Activated naive CD4-positive, alpha-beta T cell treated with anti-CD3 and anti-CD28 coated beads for 36 hours (primary cell): ENCODE measurements at regions not wholly inside any gene's neighbourhood (a gene's known extent, or its start where the extent isn't known, plus 50 kb on each side); places are given as distances from the start of the nearest gene placed in this dataset.

Experiments used
- CTCF ChIA-PET: fragments of 350-600 bp; sonication (Branson Sonifier 250); formaldehyde crosslinking; loops from one replicate; lab custom pipeline; 2021; ENCODE audit warnings: antibody characterized with exemption; lab: Charles Lee
- DNase-seq: peaks from one replicate; pipeline ENCODE4 v3.0.0-alpha.2; 2020
- H3K27ac Mint-ChIP-seq: one replicate; pipeline ENCODE4 v1.8.0; 2021; ENCODE audit warnings: mild to moderate bottlenecking, mixed read lengths
- H3K27me3 Mint-ChIP-seq: one replicate; pipeline ENCODE4 v1.8.0; 2021; ENCODE audit warnings: low read depth, mixed read lengths
- H3K36me3 Mint-ChIP-seq: one replicate; pipeline ENCODE4 v1.8.0; 2021; ENCODE audit warnings: low read depth, mixed read lengths
- H3K4me1 Mint-ChIP-seq: one replicate; pipeline ENCODE4 v1.8.0; 2021; ENCODE audit warnings: low read depth, mixed read lengths
- H3K4me3 Mint-ChIP-seq: one replicate; pipeline ENCODE4 v1.8.0; 2021; ENCODE audit warnings: mild to moderate bottlenecking, moderate library complexity, mixed read lengths
- H3K9me3 Mint-ChIP-seq: one replicate; pipeline ENCODE4 v1.8.0; 2021; ENCODE audit warnings: mixed read lengths
- intact Hi-C: fragments of 100-400 bp; cut with micrococcal nuclease; formaldehyde crosslinking; loops from one replicate; pipeline ENCODE4 v1.15.1; 2023

- CTCF ChIA-PET = no interaction called here
- Mint-ChIP-seq H3K9me3 (no peaks in the 10 kb centered on the region), H3K27ac (no peak overlapping the region), H3K36me3 (no peaks in the 10 kb centered on the region), H3K4me3 (no peak overlapping the region), H3K4me1 (no peaks in the 10 kb centered on the region), H3K27me3 (no peaks in the 10 kb centered on the region)
- intact Hi-C loops = no loop called here
- no peak for DNase-seq
Observed at GRCh38 chr9:13900449-13900848, 413.5 kb downstream of the NFIB start.

GRCh38 chr9:13899924-13900323 lies 414.0 kb downstream of the NFIB start:
- no peak overlapping the region for H3K4me3 Mint-ChIP-seq
- no peak overlapping the region for H3K27ac Mint-ChIP-seq
- CTCF ChIA-PET = no interaction called here
- no peaks in the 10 kb centered on the region for H3K4me1 Mint-ChIP-seq
- intact Hi-C loops = no loop called here
- DNase-seq = no peak
- no peaks in the 10 kb centered on the region for H3K27me3 Mint-ChIP-seq
- no peaks in the 10 kb centered on the region for H3K36me3 Mint-ChIP-seq
- H3K9me3 Mint-ChIP-seq = no peaks in the 10 kb centered on the region

- no peak for DNase-seq
- H3K27me3 Mint-ChIP-seq = no peaks in the 10 kb centered on the region
- CTCF ChIA-PET = no interaction called here
- no peaks in the 10 kb centered on the region for H3K4me1 Mint-ChIP-seq
- no peak overlapping the region for H3K27ac Mint-ChIP-seq
- H3K9me3 Mint-ChIP-seq = no peaks in the 10 kb centered on the region
- intact Hi-C loops = no loop called here
- H3K36me3 Mint-ChIP-seq = no peaks in the 10 kb centered on the region
- no peak overlapping the region for H3K4me3 Mint-ChIP-seq
Observed at GRCh38 chr9:13898957-13899356, 415.0 kb downstream of the NFIB start.

GRCh38 chr9:13896922-13897835 lies 416.8 kb downstream of the NFIB start:
- H3K36me3 Mint-ChIP-seq = no peaks in the 10 kb centered on the region
- H3K4me3 Mint-ChIP-seq = no peak overlapping the region
- intact Hi-C loops = no loop called here
- H3K27ac Mint-ChIP-seq = no peak overlapping the region
- H3K27me3 Mint-ChIP-seq = no peaks in the 10 kb centered on the region
- DNase-seq = no peak
- H3K4me1 Mint-ChIP-seq = no peaks in the 10 kb centered on the region
- peaks cover 3% of the 10 kb centered on the region for H3K9me3 Mint-ChIP-seq
- CTCF ChIA-PET = no interaction called here

GRCh38 chr9:13896047-13896446 lies 417.9 kb downstream of the NFIB start:
- Mint-ChIP-seq H3K4me1 (no peaks in the 10 kb centered on the region), H3K9me3 (peaks cover 6% of the 10 kb centered on the region), H3K27ac (no peak overlapping the region), H3K27me3 (no peaks in the 10 kb centered on the region), H3K4me3 (no peak overlapping the region), H3K36me3 (no peaks in the 10 kb centered on the region)
- CTCF ChIA-PET = no interaction called here
- intact Hi-C loops = no loop called here
- DNase-seq = no peak

- H3K9me3 Mint-ChIP-seq = peaks cover 23% of the 10 kb centered on the region
- DNase-seq = no peak
- CTCF ChIA-PET = no interaction called here
- intact Hi-C loops = no loop called here
- H3K4me1 Mint-ChIP-seq = no peaks in the 10 kb centered on the region
- no peaks in the 10 kb centered on the region for H3K27me3 Mint-ChIP-seq
- no peak overlapping the region for H3K4me3 Mint-ChIP-seq
- H3K36me3 Mint-ChIP-seq = no peaks in the 10 kb centered on the region
- H3K27ac Mint-ChIP-seq = no peak overlapping the region
Observed at GRCh38 chr9:13885258-13885657, 428.7 kb downstream of the NFIB start.

GRCh38 chr9:13879981-13880380 lies 434.0 kb downstream of the NFIB start:
- H3K4me3 Mint-ChIP-seq = no peak overlapping the region
- H3K27me3 Mint-ChIP-seq = no peaks in the 10 kb centered on the region
- peaks cover 18% of the 10 kb centered on the region for H3K9me3 Mint-ChIP-seq
- H3K36me3 Mint-ChIP-seq = no peaks in the 10 kb centered on the region
- intact Hi-C loops = no loop called here
- DNase-seq = no peak
- H3K27ac Mint-ChIP-seq = no peak overlapping the region
- CTCF ChIA-PET = no interaction called here
- no peaks in the 10 kb centered on the region for H3K4me1 Mint-ChIP-seq

GRCh38 chr9:13879011-13879410 lies 434.9 kb downstream of the NFIB start:
- Mint-ChIP-seq H3K36me3 (no peaks in the 10 kb centered on the region), H3K27ac (no peak overlapping the region), H3K9me3 (peaks cover 13% of the 10 kb centered on the region), H3K4me3 (no peak overlapping the region), H3K4me1 (no peaks in the 10 kb centered on the region), H3K27me3 (no peaks in the 10 kb centered on the region)
- intact Hi-C loops = no loop called here
- no peak for DNase-seq
- CTCF ChIA-PET = interaction anchor here (0.7 kb wide), 1 partner anchor 890 kb away, joined by 3 read pairs; no protein-coding TSS in a partner anchor

GRCh38 chr9:13878241-13878711 lies 435.7 kb downstream of the NFIB start:
- Mint-ChIP-seq H3K9me3 (peaks cover 13% of the 10 kb centered on the region), H3K27me3 (no peaks in the 10 kb centered on the region), H3K4me1 (no peaks in the 10 kb centered on the region), H3K36me3 (no peaks in the 10 kb centered on the region), H3K27ac (no peak overlapping the region), H3K4me3 (no peak overlapping the region)
- intact Hi-C loops = no loop called here
- CTCF ChIA-PET = no interaction called here
- DNase-seq = no peak

GRCh38 chr9:13876741-13877140 lies 437.2 kb downstream of the NFIB start:
- no peaks in the 10 kb centered on the region for H3K27me3 Mint-ChIP-seq
- CTCF ChIA-PET = no interaction called here
- no peak overlapping the region for H3K4me3 Mint-ChIP-seq
- H3K9me3 Mint-ChIP-seq = peaks cover 12% of the 10 kb centered on the region
- no peaks in the 10 kb centered on the region for H3K4me1 Mint-ChIP-seq
- H3K36me3 Mint-ChIP-seq = no peaks in the 10 kb centered on the region
- no peak for DNase-seq
- intact Hi-C loops = no loop called here
- no peak overlapping the region for H3K27ac Mint-ChIP-seq

GRCh38 chr9:13873203-13873602 lies 440.7 kb downstream of the NFIB start:
- CTCF ChIA-PET = no interaction called here
- H3K9me3 Mint-ChIP-seq = peaks cover 16% of the 10 kb centered on the region
- no peak for DNase-seq
- no peaks in the 10 kb centered on the region for H3K4me1 Mint-ChIP-seq
- intact Hi-C loops = no loop called here
- H3K27me3 Mint-ChIP-seq = no peaks in the 10 kb centered on the region
- no peaks in the 10 kb centered on the region for H3K36me3 Mint-ChIP-seq
- H3K4me3 Mint-ChIP-seq = no peak overlapping the region
- no peak overlapping the region for H3K27ac Mint-ChIP-seq

- DNase-seq = no peak
- peaks cover 8% of the 10 kb centered on the region for H3K9me3 Mint-ChIP-seq
- H3K4me3 Mint-ChIP-seq = no peak overlapping the region
- H3K27ac Mint-ChIP-seq = no peak overlapping the region
- no peaks in the 10 kb centered on the region for H3K27me3 Mint-ChIP-seq
- H3K4me1 Mint-ChIP-seq = no peaks in the 10 kb centered on the region
- intact Hi-C loops = no loop called here
- H3K36me3 Mint-ChIP-seq = no peaks in the 10 kb centered on the region
- CTCF ChIA-PET = no interaction called here
Observed at GRCh38 chr9:13868336-13868735, 445.6 kb downstream of the NFIB start.

- no peak for DNase-seq
- H3K27ac Mint-ChIP-seq = no peak overlapping the region
- no peaks in the 10 kb centered on the region for H3K36me3 Mint-ChIP-seq
- H3K27me3 Mint-ChIP-seq = no peaks in the 10 kb centered on the region
- peaks cover 4% of the 10 kb centered on the region for H3K9me3 Mint-ChIP-seq
- CTCF ChIA-PET = no interaction called here
- no peak overlapping the region for H3K4me3 Mint-ChIP-seq
- intact Hi-C loops = no loop called here
- H3K4me1 Mint-ChIP-seq = no peaks in the 10 kb centered on the region
Observed at GRCh38 chr9:13865869-13866268, 448.1 kb downstream of the NFIB start.
